Peyer's patch (tissue), 4 donors: ENCODE measurements at regions not wholly inside any gene's neighbourhood (a gene's known extent, or its start where the extent isn't known, plus 50 kb on each side); places are given as distances from the start of the nearest gene placed in this dataset.

Source experiments
- DNase-seq, 3 donors: peaks; one replicate each; pipeline ENCODE4 v3.0.0-alpha.2; 2017 to 2019
- H3K27ac ChIP-seq, 4 donors: fragments of 200-600 bp; sonication (generic); one replicate each; pipeline ENCODE4 v1.5.1; 2016 to 2019
- H3K27me3 ChIP-seq, 2 donors: fragments of 200-600 bp; sonication (generic); one replicate each; pipeline ENCODE4 v1.5.1; 2019
- H3K36me3 ChIP-seq, 3 donors: fragments of 200-600 bp; sonication (generic); one replicate each; pipeline ENCODE4 v1.5.1; 2016 to 2019
- H3K4me1 ChIP-seq, 4 donors: fragments of 200-600 bp; sonication (generic); one replicate each; pipeline ENCODE4 v1.5.1; 2016 to 2019
- H3K4me3 ChIP-seq, 4 donors: fragments of 200-600 bp; sonication (generic); 1 replicate in 3 of 4; 2 replicates in 1 of 4; pipeline ENCODE4 v1.5.1; 2016 to 2019; ENCODE audit warnings: mild to moderate bottlenecking in 1 of 4
- H3K9me3 ChIP-seq, 4 donors: fragments of 200-600 bp; sonication (generic); one replicate each; pipeline ENCODE4 v1.5.1; 2016 to 2019; ENCODE audit warnings: mild to moderate bottlenecking in 1 of 4
- POLR2A ChIP-seq, 2 donors: fragments of 450-650 bp; IDR thresholded peaks; one replicate each; pipeline ENCODE4 v1.5.1; 2017; ENCODE audit warnings: antibody characterized with exemption in 2 of 2, mild to moderate bottlenecking in 2 of 2, moderate library complexity in 2 of 2
- TF ChIP-seq, protein P1 (sequence below), 6 experiments: fragments of 450-650 bp in 4 of 6; fragments of 200-600 bp in 2 of 6; sonication (generic) in 1 of 6; IDR thresholded peaks; one replicate each; pipeline ENCODE4 v1.5.1; 2017 to 2019; ENCODE audit warnings: antibody characterized with exemption in 6 of 6, mild to moderate bottlenecking in 3 of 6, moderate library complexity in 1 of 6

- Histone ChIP-seq H3K36me3 (no peaks in the 10 kb centered on the region), H3K9me3 (no peaks in the 10 kb centered on the region), H3K4me3 (no peak overlapping the region), H3K27me3 (no peaks in the 10 kb centered on the region), H3K27ac (no peak overlapping the region), H3K4me1 (no peaks in the 10 kb centered on the region)
- no peak for TF ChIP-seq POLR2A (IDR thresholded peaks at IDR 0.05)
- TF ChIP-seq, protein P1, sequence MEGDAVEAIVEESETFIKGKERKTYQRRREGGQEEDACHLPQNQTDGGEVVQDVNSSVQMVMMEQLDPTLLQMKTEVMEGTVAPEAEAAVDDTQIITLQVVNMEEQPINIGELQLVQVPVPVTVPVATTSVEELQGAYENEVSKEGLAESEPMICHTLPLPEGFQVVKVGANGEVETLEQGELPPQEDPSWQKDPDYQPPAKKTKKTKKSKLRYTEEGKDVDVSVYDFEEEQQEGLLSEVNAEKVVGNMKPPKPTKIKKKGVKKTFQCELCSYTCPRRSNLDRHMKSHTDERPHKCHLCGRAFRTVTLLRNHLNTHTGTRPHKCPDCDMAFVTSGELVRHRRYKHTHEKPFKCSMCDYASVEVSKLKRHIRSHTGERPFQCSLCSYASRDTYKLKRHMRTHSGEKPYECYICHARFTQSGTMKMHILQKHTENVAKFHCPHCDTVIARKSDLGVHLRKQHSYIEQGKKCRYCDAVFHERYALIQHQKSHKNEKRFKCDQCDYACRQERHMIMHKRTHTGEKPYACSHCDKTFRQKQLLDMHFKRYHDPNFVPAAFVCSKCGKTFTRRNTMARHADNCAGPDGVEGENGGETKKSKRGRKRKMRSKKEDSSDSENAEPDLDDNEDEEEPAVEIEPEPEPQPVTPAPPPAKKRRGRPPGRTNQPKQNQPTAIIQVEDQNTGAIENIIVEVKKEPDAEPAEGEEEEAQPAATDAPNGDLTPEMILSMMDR (IDR thresholded peaks at IDR 0.05) = no peak
- DNase-seq = no peak
These were observed 763.3 kb upstream of the BRINP3 start for GRCh38 chr1:191240925-191241324.

DNA sequence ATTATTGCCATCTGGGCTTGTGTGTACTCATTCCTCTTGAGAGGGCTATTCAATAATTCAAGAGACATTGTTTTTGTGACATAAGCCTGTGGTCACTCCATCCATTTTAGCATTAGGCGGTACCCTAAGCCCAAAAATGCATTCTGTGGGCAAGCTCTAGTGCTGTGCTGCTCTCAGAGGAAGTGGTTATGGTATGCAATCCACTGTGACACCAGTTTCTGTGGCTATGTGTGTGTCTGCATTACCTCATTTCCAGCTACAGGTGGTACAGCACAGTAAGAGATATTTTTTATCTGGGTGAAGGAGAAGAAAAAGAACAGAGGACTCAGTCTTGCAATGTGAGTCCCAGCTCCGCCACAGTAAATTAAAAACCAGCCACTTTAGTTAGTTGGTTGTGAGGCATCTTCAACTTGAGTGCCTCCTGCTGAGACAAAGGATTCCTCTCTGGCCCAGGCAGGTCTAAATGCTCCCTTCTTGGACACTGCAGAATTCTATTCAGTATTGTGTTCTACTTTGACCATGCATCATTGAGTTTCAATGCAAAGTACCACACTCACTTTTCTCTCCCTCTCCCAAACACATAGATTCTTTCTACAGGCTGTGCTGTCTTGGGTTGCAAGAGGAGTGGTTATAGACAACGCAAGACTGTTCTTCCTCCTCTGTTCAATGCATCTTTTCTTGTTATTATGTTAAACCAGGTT is 777.8 kb upstream of the BRINP3 start:
- Histone ChIP-seq H3K27ac (no peak overlapping the region), H3K4me3 (no peak overlapping the region), H3K4me1 (no peaks in the 10 kb centered on the region), H3K9me3 (no peaks in the 10 kb centered on the region), H3K27me3 (no peaks in the 10 kb centered on the region), H3K36me3 (no peaks in the 10 kb centered on the region)
- TF ChIP-seq POLR2A (IDR thresholded peaks at IDR 0.05) = no peak
- TF ChIP-seq, protein P1 (IDR thresholded peaks at IDR 0.05) = no peak
- DNase-seq = no peak

GRCh38 chr1:191256917-191257316 is 779.3 kb upstream of the BRINP3 start:
- Histone ChIP-seq H3K36me3 (no peaks in the 10 kb centered on the region), H3K9me3 (no peaks in the 10 kb centered on the region), H3K27ac (no peak overlapping the region), H3K4me3 (no peak overlapping the region), H3K27me3 (no peaks in the 10 kb centered on the region), H3K4me1 (no peaks in the 10 kb centered on the region)
- no peak for TF ChIP-seq POLR2A (IDR thresholded peaks at IDR 0.05)
- TF ChIP-seq, protein P1 (IDR thresholded peaks at IDR 0.05) = no peak
- DNase-seq = no peak

- DNase-seq = no peak
- Histone ChIP-seq H3K9me3 (no peaks in the 10 kb centered on the region), H3K36me3 (no peaks in the 10 kb centered on the region), H3K4me3 (no peak overlapping the region), H3K27ac (no peak overlapping the region), H3K27me3 (no peaks in the 10 kb centered on the region), H3K4me1 (no peaks in the 10 kb centered on the region)
- TF ChIP-seq, protein P1 (IDR thresholded peaks at IDR 0.05) = no peak
- TF ChIP-seq POLR2A (IDR thresholded peaks at IDR 0.05) = no peak
These were observed 782.4 kb upstream of the BRINP3 start for GRCh38 chr1:191260056-191260455.

DNA sequence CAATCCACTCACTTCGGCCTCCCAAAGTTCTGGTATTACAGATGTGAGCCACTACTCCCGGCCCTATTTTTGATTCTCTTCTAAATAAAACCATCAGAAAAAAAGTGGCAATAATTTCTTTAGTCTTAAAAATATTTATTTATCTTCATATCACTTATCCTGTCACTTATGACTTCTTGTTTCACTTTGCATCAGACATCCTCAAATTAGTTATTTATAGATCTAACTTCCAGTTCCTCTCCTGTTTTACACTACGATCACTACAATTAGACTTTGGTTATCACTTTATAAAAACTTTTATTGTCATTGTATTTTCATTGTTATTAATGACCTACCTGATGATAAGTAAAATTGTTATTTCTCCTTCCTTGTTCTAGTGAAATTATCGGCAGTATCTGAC is 783.4 kb upstream of the BRINP3 start:
- H3K4me3 ChIP-seq = no peak overlapping the region
- no peak for TF ChIP-seq POLR2A (IDR thresholded peaks at IDR 0.05)
- TF ChIP-seq, protein P1 (IDR thresholded peaks at IDR 0.05) = no peak
- DNase-seq = no peak
- no peaks in the 10 kb centered on the region for H3K27me3 ChIP-seq
- no peaks in the 10 kb centered on the region for H3K36me3 ChIP-seq
- no peak overlapping the region for H3K27ac ChIP-seq
- no peaks in the 10 kb centered on the region for H3K4me1 ChIP-seq
- no peaks in the 10 kb centered on the region for H3K9me3 ChIP-seq
